ENCODE measurements at regions not wholly inside any gene's neighbourhood (a gene's known extent, or its start where the extent isn't known, plus 50 kb on each side); places are given as distances from the start of the nearest gene placed in this dataset.

DNA sequence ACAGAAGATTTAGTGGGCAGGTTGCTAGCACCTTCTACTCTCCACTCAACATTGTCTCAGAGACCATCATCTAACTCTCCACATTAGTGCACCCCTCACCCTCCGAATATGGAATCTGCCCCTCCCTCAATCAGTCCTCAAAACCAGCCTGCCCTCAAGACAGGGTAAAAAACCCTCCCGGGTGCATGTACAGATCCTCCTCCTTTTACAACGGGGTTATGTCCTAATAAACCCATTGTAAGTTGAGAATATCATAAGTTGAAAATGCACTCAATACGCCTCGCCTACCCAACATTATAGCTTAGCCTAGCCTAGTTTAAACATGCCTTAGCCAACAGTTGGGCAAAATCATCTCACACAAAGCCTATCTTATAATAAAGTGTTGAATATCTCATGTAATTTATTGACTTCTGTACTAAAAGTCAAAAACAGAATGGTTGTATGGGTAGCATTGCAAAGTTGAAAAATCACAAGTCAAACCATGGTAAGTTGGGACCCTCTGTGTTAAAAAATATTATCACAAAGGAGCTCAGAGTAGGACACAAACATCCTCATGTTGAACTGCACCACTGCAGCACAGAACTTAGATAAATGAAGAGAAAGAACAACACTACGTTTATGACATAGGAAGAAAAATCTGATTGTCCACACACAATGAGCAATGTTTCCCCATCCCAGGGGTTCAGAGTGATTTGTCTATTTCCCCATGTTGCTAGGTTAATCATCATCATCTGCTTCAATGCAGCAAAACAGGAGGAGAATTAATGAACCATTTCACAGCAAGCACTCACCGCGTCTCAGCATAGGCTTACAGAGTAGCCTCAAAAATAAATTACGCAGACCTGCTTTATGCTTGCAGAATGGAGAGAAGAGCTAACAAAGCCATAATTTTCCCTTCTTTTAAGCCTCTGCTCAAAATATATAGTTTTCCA, 184.1 kb upstream of the ARL4C start:
- Histone ChIP-seq H3K4me2 (ENCODE audit: low read length) (peak overlapping the region; percentile 11), H3F3A (ENCODE audit: insufficient read depth, low read length, poor library complexity, severe bottlenecking) (no peaks in the 10 kb centered on the region), H3K27me3 (ENCODE audit: insufficient read depth, low read depth, low read length) (no peaks in the 10 kb centered on the region), H3K9me3 (ENCODE audit: low read length) (no peaks in the 10 kb centered on the region), H3K27ac (ENCODE audit: low read length) (no peak overlapping the region), H3K4me3 (ENCODE audit: low read length) (no peak overlapping the region), H3K9ac (ENCODE audit: low read length) (no peak overlapping the region), H2AFZ (ENCODE audit: low read depth, low read length) (no peak overlapping the region), H3K36me3 (ENCODE audit: insufficient read depth, low read length) (no peaks in the 10 kb centered on the region), H3K9me2 (ENCODE audit: insufficient read depth, low read length) (no peaks in the 10 kb centered on the region), H4K20me1 (ENCODE audit: insufficient read depth) (no peaks in the 10 kb centered on the region), H3K79me2 (replicated peaks; ENCODE audit: insufficient read depth, low read length) (no peaks in the 10 kb centered on the region)
- TF ChIP-seq SMC3 (conservative IDR thresholded peaks at IDR 0.05; ENCODE audit: poor library complexity) (no peak), POLR2AphosphoS5 (IDR thresholded peaks at IDR 0.05) (peak; percentile 13)

- TF ChIP-seq EP300 (conservative IDR thresholded peaks at IDR 0.05; ENCODE audit: poor library complexity, severe bottlenecking) = no peak
- no peak for TF ChIP-seq MXI1 (conservative IDR thresholded peaks at IDR 0.05; ENCODE audit: poor library complexity, severe bottlenecking)
- TF ChIP-seq POLR2AphosphoS5 (IDR thresholded peaks at IDR 0.05) = no peak
- no peak for TF ChIP-seq TAF1 (IDR thresholded peaks at IDR 0.05; ENCODE audit: low read depth)
- TF ChIP-seq EZH2 (IDR thresholded peaks at IDR 0.05; ENCODE audit: borderline replicate concordance, insufficient read depth, low read length, poor library complexity, severe bottlenecking) = no peak
- TF ChIP-seq CTCF (IDR thresholded peaks at IDR 0.05; ENCODE audit: poor library complexity, severe bottlenecking) = no peak
- no peak for TF ChIP-seq SMC3 (conservative IDR thresholded peaks at IDR 0.05; ENCODE audit: poor library complexity)
- TF ChIP-seq REST (IDR thresholded peaks at IDR 0.05; ENCODE audit: borderline replicate concordance) = no peak
- no peak for TF ChIP-seq RAD21 (conservative IDR thresholded peaks at IDR 0.05)
- Histone ChIP-seq H3K9ac (ENCODE audit: low read length) (no peak overlapping the region), H3K27me3 (ENCODE audit: insufficient read depth, low read depth, low read length) (no peaks in the 10 kb centered on the region), H3K4me2 (ENCODE audit: low read length) (no peak overlapping the region), H2AFZ (ENCODE audit: low read depth, low read length) (no peak overlapping the region), H4K20me1 (ENCODE audit: insufficient read depth) (no peaks in the 10 kb centered on the region), H3K9me2 (ENCODE audit: insufficient read depth, low read length) (no peaks in the 10 kb centered on the region), H3K36me3 (ENCODE audit: insufficient read depth, low read length) (no peaks in the 10 kb centered on the region), H3K9me3 (ENCODE audit: low read length) (no peaks in the 10 kb centered on the region), H3K79me2 (replicated peaks; ENCODE audit: insufficient read depth, low read length) (no peaks in the 10 kb centered on the region), H3K4me3 (ENCODE audit: low read length) (no peak overlapping the region), H3K27ac (ENCODE audit: low read length) (no peak overlapping the region), H3F3A (ENCODE audit: insufficient read depth, low read length, poor library complexity, severe bottlenecking) (no peaks in the 10 kb centered on the region)
Observed at GRCh38 chr2:234679741-234680687, 183.1 kb upstream of the ARL4C start.
